ENCODE measurements at regions not wholly inside any gene's neighbourhood (a gene's known extent, or its start where the extent isn't known, plus 50 kb on each side); places are given as distances from the start of the nearest gene placed in this dataset.
"Not testable (repeated sequence)": the region's sequence is repeated elsewhere in the genome, so short reads cannot be mapped to it uniquely, and the experiment has no call there.

DNA sequence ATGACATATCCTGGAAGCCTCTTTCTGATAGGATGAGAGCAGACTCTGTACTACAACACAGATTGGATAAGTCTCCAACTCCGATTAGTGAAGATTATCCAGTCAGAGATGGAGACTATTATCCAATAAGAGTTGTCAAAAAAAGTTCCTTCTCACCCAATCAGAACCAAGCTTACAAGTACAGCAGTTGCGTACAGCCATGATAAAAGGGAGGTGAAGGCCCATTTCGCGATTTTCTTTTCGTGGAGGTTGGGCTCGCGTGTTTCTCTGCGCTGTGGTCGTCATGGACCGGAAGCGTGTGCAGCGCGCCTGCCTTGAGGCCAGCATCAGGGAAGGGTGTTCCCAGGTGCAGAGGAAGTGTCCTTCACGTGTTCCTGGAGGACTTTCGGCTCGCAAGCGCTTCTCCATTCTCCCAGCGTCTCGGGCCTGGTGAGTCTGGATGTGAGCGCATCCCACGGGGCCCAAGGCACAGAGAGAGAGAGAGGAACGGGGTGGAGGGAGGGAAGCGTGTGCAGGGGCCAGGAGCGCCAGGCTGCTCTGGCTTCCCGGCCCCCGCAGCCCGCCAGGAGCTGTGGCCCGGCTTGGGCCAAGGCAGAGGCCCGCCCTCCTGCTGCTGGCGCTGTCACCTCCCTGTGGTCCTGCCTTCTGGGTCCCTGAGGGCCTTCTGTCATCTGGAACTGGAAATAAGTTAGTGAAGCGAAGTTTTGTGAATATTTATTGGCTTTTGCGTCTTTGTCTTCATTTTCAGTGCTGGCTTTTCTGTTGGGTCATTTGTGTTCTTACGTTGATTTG, 53.9 kb downstream of the CDRT15L2 start:
- DNase-seq (ENCODE audit: low read depth in 2 of 2): not testable (repeated sequence)

DNA sequence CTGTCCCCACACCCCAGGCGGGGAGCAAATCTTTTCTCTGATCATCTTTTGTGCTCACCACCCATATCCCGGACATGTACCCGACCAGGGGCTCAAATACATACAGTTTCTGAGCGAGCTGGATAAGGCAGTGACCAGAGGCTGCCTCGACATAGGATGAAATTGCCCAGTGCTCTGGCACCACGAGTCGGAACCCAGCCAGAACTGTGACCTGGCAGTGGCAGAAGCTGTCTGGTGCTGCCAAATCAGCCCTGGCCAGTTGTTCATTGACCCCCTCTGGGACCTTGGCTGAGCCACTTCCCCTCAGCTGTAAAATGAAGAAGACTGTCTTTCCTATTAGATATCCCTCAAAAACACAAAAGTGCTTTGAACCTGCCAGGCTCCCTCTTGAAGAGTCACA, 60.6 kb downstream of the CDRT15L2 start:
- not testable (repeated sequence) for DNase-seq (ENCODE audit: low read depth in 2 of 2)

DNA sequence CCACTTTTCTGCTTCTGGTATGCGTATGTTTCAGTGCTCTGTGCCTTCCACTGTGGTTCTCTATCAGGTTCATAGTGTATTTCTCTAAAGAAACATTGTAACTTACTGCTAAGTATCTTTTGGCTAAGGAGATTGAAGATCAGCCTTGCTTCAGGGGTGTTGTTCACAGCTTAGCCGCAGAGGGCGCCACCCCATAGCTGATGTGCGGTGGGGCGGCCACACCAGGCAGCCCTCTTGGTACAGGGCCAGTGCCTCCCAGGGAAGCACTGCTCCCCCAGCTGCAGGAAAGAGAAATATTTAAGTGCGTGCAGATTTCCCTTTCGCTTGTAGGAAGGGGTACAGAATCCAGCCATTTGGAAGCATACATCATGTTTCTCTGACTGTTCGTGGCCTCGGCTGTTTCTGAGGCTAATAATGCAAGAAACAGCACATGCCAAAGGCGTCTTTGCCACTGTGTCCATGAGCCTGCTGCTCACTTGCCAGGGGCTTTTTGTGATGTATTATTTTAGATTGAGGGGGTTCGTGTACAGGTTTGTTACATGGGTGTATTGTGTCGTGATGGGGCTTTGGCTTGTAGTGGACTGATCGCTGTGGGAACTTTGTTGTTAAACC, 67.2 kb downstream of the CDRT15L2 start:
- DNase-seq (ENCODE audit: low read depth in 2 of 2): not testable (repeated sequence)

DNA sequence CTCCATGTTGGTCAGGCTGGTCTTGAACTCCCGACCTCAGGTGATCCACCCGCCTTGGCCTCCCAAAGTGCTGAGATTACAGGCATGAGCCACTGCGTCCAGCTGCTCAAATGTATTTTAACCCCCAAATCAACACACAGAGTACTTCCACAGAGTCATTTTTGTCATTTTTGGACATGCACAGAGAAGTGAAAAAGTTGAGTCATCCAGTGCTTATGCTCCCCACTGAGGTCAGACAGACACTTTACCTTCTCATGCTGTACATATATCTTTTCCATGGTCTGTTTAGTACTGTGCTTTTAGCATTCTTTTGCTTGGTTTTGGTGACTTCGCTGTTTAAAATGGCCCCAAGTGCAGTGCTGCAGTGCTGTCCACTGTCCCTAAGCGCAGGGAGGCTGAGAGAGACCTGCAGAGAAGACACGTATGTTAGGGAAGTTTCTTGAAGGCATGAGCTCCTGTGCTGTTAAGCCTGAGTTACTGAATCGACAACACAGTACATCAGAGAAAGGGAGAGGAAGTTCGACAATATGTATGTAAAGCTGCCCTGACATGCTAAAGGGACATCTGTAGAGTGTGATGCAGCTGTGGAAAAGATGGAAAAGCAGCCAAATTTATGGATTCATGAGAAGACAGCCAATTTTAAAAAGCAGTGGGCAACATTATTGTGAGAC, 69.7 kb downstream of the CDRT15L2 start:
- DNase-seq (ENCODE audit: low read depth in 2 of 2): not testable (repeated sequence)

DNA sequence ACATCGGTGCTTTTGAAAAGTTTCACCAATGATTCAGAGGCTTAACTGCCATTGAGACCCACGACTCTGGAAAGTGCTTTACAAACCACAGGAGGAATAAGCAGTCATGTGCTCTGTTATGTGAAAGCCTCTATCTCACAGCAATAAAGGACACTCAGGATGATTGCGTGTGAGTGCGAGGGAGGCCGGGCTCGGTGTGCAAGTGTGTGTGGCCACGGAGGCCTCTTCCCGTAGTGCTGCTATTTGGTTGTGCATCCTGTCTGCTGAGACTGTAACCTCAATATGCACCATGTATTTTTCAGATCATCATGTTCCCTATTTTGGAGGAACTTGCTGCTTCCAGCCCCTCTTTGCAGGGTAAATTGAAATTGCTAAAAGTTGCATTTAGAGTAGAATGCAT, 71.5 kb downstream of the CDRT15L2 start:
- not testable (repeated sequence) for DNase-seq (ENCODE audit: low read depth in 2 of 2)

DNA sequence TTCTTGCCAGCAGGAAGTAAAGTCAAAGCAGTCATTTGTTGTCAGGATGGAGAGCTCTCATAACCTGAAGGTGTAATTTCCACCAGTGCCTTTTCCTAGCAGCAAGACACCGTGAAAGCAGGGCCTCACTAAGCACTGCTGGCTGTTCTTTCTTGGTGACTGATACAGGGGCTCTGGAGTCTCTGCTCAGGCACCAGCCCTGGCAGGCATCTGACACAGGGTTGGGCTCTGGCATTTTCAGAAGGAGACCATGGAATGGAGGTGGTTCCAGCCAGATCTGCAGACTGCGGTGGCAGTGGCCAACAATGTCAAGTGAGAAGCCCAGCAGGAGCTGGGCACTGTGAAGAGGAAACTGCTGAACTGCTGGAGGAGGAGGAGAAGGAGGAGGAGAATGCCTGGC, 72.2 kb downstream of the CDRT15L2 start:
- not testable (repeated sequence) for DNase-seq (ENCODE audit: low read depth in 2 of 2)

DNA sequence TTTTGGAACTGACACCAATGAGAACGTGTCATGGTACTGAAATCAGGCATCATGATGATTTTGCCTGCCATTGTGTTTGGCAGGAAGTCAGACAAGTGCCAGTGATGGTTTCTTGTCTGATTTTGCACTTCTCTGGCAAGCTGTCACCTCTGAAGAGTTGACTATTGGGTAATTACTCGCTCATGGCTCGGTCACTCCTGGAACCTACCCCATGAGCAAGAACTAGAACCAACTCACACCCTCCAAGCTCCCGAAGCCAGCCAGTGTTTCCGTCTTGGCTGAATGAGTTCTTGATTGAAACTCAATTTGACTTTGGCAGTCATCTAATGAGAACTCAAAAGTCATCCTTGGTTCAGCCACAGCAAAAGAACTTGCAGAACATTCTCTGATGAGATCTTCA, 73.9 kb downstream of the CDRT15L2 start:
- not testable (repeated sequence) for DNase-seq (ENCODE audit: low read depth in 2 of 2)

DNA sequence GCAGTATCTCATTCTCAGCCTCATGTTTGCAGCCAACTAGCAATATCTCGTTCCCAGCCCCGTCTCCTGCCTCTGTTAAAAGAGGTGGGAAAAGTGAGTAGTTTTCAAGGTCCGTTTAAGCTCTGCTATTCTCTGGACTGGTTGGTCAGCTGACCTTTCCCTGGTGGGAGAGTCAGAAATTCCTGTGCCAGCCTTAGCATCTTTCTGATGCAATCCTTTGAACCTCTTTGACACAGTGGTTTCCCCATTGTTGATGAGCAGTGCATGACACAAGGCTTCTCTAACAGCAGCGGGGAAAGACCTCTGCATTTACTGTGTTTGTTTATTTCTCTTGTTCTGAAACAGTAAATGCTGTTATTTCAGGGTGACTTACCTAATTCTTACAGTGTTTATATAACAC, 74.6 kb downstream of the CDRT15L2 start:
- DNase-seq (ENCODE audit: low read depth in 2 of 2): not testable (repeated sequence)

DNA sequence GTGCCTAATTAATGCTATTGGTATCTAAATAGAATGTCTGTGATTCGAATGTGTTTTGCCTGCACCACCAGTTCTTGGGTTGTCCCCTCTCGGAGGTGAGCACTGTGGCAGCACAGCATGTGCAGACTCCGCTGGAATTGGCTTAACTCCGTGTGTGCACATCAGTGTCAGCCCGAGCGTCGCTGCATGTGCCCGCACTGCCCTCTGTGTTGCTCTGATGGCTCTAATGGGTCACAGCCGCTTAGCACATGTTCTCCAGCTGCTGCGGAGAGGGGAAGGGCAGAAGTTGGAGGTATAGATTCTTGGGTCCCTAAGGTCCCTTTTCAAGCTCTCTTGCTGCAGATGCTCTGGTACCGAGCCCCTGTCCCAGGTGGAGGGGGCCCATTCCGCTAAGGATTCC, 75.1 kb downstream of the CDRT15L2 start:
- not testable (repeated sequence) for DNase-seq (ENCODE audit: low read depth in 2 of 2)

DNA sequence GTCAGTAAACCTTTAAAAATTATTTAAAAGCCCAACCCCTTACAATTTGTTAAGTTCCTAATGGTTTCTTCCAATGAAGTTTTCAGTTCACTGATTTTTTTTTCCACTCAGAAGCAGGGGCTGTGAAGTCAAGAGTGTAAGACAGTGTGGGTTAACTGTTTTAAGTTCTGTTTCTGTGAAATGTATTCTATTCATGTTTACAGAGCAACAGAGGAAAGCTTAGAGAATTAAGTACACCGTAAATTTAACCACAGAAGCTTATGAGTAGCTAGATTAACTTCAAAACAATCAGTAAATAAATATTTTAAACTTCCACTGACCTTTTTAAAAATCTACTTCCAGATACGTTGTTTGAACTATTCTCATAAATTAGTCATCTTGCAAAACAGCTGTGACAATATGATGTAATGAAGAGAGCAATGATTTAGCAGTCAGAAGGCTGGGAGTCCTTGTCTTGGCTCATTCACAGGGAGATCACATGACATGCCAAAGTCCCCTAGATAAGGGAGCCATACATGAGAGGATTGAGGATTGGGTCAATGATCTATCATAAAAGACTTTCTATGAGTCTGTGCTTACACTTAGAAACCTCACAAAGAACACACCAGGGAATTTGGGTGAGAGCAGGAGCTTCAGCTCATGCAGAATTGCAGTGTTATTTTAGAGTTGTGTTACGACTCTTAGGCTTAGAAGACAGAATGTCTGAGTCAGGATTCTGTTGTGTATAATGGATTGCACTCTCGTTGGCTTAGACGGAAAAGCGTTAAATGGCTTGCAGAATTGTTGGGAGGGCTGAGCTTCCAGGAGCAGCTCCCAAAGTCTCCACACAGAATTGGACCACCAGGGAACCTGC, 85.8 kb downstream of the CDRT15L2 start:
- not testable (repeated sequence) for DNase-seq (ENCODE audit: low read depth in 2 of 2)

DNA sequence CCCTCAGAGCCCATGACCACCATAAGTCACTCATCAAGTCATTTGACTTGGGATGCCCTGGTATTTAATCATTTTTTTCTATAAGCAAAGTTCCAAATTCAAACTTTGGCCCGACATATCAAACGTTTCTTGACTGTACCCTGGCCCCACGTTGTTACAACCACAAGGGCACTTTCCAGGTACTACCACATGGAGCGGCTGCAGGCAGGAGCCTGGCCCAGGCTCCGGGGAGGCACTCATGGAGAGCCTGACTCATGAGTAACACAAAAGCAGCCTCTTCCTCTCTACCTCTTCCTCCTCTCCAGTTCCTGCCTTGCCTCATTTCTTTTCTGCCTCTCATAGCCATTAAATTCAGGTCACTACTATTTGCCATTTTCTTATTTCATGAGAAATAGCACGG, 87.2 kb downstream of the CDRT15L2 start:
- not testable (repeated sequence) for DNase-seq (ENCODE audit: low read depth in 2 of 2)

DNA sequence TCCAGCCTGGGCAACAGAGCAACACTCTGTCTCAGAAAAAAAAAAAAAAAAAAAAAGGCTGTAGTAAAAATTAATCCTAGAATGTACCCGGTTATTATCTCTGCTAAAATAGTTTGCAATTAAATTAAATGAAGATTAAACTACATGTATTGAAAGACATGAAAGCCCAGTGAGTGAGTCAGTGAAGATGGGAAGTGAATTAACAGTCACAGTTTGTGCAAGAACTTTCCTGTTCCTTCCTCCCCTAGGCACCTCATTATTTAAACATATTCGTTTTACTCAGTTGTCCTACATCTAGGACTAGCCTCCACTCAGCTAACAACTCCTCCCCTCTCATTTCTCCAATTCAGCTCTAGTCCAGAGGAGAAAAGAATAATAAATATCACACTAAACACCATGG, 88.2 kb downstream of the CDRT15L2 start:
- not testable (repeated sequence) for DNase-seq (ENCODE audit: low read depth in 2 of 2)

DNA sequence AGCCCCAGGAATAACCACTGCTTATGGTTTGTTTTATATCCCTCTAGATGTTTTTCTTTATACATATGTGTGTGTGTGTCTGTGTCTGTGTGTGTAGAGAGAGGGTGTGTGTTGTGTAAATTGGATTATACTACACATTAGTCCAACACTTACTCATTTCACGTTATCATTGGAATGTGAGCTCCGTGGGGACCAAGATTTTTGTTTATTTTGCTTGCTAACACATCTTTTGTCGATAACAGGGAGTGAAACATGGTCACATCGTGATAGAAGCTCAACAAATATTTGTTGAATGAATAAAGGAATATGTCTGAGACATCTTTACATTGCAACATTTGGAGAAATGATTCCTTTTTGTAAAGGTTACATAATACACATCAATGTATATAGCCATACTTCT, 88.8 kb downstream of the CDRT15L2 start:
- DNase-seq (ENCODE audit: low read depth in 2 of 2): not testable (repeated sequence)

DNA sequence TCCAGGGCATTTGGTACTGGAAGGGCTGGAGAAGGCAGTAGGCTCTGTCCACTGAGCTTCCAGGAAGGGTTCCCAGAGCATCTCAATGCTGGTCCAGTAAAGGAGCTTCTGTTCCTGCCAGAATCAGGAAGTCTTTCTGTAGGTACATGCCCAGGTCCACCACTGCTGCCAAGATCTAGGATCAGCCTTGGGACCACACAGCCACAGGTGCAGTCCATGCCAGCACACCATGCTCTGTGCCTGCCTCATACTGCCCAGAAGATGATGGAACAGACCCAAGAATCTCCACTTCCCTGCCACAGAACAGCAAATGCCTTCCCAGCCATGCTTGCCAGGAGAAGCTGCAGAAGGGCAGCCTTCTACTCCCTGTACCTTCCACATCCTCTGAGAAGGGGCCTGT, 89.3 kb downstream of the CDRT15L2 start:
- not testable (repeated sequence) for DNase-seq (ENCODE audit: low read depth in 2 of 2)

DNA sequence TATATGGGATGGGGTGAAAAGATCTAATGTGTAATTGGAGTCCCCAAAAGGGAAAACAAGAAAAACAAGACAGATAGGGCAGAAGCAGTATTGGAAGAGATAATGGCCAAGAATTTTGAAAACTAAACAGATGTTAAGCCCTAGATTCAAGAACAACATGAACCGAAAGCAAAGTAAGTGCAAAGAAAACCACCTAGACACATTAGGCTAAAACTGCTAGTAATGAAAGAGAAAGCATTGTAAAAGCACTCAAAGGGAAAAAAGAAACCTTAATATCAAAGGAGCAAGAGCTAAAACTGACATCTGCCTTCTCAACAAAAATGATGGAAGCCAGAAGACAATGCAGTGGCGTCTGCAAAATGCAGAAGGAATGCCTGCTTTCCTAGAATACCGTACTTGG, 91.0 kb downstream of the CDRT15L2 start:
- DNase-seq (ENCODE audit: low read depth in 2 of 2): not testable (repeated sequence)

DNA sequence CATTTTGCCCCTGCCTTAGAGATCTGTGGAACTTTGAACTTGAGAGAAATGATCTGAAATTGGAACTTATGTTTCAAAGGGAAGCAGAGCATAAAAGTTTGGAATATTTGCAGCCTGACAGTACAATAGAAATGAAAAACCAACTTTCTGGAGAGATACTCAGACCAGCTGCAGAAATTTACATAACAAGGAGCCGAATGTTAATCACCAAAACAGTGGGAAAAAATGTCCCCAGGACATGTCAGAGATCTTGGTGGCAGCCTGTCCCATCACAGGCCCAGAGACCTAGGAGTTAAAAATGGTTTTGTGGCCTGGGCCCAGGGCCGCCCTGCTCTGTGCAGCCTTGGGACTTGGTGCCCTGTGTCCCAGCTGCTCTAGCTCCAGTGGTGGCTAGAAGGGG, 94.8 kb downstream of the CDRT15L2 start:
- DNase-seq (ENCODE audit: low read depth in 2 of 2): not testable (repeated sequence)

DNA sequence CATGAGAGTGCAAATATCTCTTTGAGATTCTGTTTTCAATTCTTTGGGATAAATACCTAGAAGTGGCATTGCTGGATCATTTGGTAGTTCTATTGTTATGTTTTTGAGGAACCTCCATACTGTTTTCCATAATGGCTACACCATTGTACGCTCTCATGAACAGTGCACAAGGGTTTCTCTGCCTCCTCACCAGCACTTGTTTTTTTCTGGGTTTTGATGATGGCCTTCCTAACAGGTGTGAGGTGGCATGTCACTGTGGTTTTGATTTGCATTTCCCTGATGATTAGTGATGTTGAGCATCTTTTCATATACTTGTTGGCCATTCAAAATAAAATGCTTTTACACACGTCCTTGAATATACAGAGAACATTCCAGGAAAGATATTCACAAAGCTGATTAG, 96.2 kb downstream of the CDRT15L2 start:
- DNase-seq (ENCODE audit: low read depth in 2 of 2): not testable (repeated sequence)

DNA sequence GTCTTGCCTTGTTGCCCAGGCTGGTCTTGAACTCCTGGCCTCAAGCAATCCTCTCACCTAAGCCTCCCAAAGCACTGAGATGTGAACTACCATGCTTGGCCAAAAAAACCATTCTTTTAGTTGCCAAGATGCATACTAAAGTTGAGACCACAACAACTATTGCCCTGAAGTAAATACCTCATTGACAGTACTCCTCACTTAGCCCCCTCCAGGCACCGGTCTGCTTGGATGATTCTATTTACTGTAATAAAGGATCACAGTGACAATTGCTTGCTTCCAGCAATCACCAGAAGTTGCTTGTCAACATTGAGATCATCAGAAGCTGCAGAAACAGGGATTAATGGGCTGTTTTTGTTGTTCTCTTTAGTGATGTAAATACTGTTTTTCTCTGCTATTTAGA, 97.1 kb downstream of the CDRT15L2 start:
- DNase-seq (ENCODE audit: low read depth in 2 of 2): not testable (repeated sequence)

DNA sequence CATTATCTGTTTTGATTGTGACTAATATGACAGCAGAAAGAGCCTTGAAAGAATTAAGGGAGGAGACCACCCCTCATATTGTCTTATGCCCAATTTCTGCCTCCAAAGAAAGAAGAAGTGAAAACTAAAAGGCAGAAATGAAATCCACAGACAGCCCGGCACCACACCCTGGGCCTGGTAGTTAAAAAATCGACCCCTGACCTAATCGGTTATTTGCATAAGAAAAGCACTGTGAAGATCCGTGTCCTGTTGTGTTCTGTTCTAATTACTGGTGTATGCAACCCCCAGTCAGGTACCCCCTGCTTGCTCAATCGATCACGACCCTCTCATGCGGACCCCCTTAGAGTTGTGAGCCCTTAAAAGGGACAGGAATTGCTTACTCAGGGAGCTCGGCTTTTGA, 97.9 kb downstream of the CDRT15L2 start:
- DNase-seq (ENCODE audit: low read depth in 2 of 2): not testable (repeated sequence)

DNA sequence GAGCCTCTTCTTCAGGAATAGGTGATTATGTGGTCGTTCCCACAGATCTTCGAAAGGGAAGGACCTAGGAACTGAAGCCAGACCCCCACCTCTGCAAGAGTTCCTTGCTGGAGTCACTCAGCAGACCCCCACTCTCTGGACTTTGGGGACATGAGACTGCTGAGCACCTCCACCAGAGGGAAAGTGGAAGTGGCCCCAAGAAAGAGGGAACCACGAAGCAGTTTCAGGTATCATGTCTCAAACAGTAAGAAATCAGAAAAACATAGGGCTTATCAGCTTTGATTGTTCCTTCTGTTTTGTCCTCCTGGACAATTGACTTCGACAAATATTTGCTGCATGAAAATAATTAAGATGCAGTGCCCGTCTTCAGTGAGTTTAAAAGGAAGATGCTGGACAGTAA, 98.9 kb downstream of the CDRT15L2 start:
- not testable (repeated sequence) for DNase-seq (ENCODE audit: low read depth in 2 of 2)
